Renal cortex interstitium (tissue), 11 donors: ENCODE measurements at regions not wholly inside any gene's neighbourhood (a gene's known extent, or its start where the extent isn't known, plus 50 kb on each side); places are given as distances from the start of the nearest gene placed in this dataset.
"Not testable (repeated sequence)": the region's sequence is repeated elsewhere in the genome, so short reads cannot be mapped to it uniquely, and the experiment has no call there.

Experiments
- DNase-seq, 11 donors: peaks; one replicate each; pipeline ENCODE4 v3.0.0-alpha.2; 2013; ENCODE audit warnings: low read depth in 9 of 11, low spot score in 4 of 11; ENCODE audit errors: extremely low read depth in 1 of 11

GRCh38 chr6:15946701-15947385, 182.0 kb upstream of the MYLIP start:
- no peak for DNase-seq

- no peak for DNase-seq
These were observed 183.2 kb upstream of the MYLIP start for GRCh38 chr6:15945593-15946159.

- no peak for DNase-seq
These were observed 185.5 kb upstream of the MYLIP start for GRCh38 chr6:15943423-15943822.

GRCh38 chr6:15941168-15941567, 187.7 kb upstream of the MYLIP start:
- DNase-seq: no peak

GRCh38 chr6:15938107-15938506, 190.8 kb upstream of the MYLIP start:
- no peak for DNase-seq

GRCh38 chr6:15937602-15938001, 191.3 kb upstream of the MYLIP start:
- no peak for DNase-seq

- DNase-seq: no peak
These were observed 192.4 kb upstream of the MYLIP start for GRCh38 chr6:15936503-15936902.

- no peak for DNase-seq
These were observed 193.2 kb upstream of the MYLIP start for GRCh38 chr6:15935661-15936060.

- DNase-seq: not testable (repeated sequence)
These were observed 197.2 kb upstream of the MYLIP start for GRCh38 chr6:15931697-15932096.

- DNase-seq: no peak
These were observed 198.7 kb upstream of the MYLIP start for GRCh38 chr6:15930207-15930606.

GRCh38 chr6:15929685-15930084, 199.2 kb upstream of the MYLIP start:
- no peak for DNase-seq

- no peak for DNase-seq
These were observed 201.2 kb upstream of the MYLIP start for GRCh38 chr6:15927531-15928225.

- DNase-seq: no peak
These were observed 202.6 kb upstream of the MYLIP start for GRCh38 chr6:15926256-15926655.

- DNase-seq: no peak
These were observed 204.0 kb upstream of the MYLIP start for GRCh38 chr6:15924893-15925292.

- DNase-seq: no peak
These were observed 206.2 kb upstream of the MYLIP start for GRCh38 chr6:15922510-15923250.

GRCh38 chr6:15921243-15921642, 207.6 kb upstream of the MYLIP start:
- no peak for DNase-seq

- no peak for DNase-seq
These were observed 212.3 kb upstream of the MYLIP start for GRCh38 chr6:15916581-15916980.

- no peak for DNase-seq
These were observed 213.2 kb upstream of the MYLIP start for GRCh38 chr6:15915508-15916178.

GRCh38 chr6:15914553-15914952, 214.3 kb upstream of the MYLIP start:
- DNase-seq: no peak
